SK-N-SH treated with all-trans-retinoic acid at 6 μM for 48 hours (cell line): ENCODE measurements at regions not wholly inside any gene's neighbourhood (a gene's known extent, or its start where the extent isn't known, plus 50 kb on each side); places are given as distances from the start of the nearest gene placed in this dataset.

Experiments
- CSDC2 ChIP-seq: fragments of 250-450 bp; sonication (Bioruptor Pico); IDR thresholded peaks from 2 replicates; pipeline ENCODE4 v1.5.0; 2020; ENCODE audit warnings: mild to moderate bottlenecking, moderate library complexity
- ESRRG ChIP-seq: fragments of 250-450 bp; sonication (Bioruptor Pico); IDR thresholded peaks from 2 replicates; pipeline ENCODE4 v1.6.1; 2021; ENCODE audit warnings: mild to moderate bottlenecking
- ISL1 ChIP-seq: fragments of 250-450 bp; sonication (Bioruptor Pico); IDR thresholded peaks from 2 replicates; pipeline ENCODE4 v2.1.2; 2022; ENCODE audit warnings: mild to moderate bottlenecking, moderate library complexity
- PPARA ChIP-seq: fragments of 250-450 bp; sonication (Bioruptor Pico); IDR thresholded peaks from 2 replicates; pipeline ENCODE4 v1.5.0; 2020; ENCODE audit warnings: mild to moderate bottlenecking, borderline replicate concordance
- RARB ChIP-seq: fragments of 250-450 bp; sonication (Bioruptor Pico); IDR thresholded peaks from 2 replicates; pipeline ENCODE4 v1.8.0; 2021; ENCODE audit warnings: mild to moderate bottlenecking, moderate library complexity
- ZC3H10 ChIP-seq: fragments of 250-450 bp; sonication (Bioruptor Pico); IDR thresholded peaks from 2 replicates; pipeline ENCODE4 v1.5.1; 2021; ENCODE audit warnings: mild to moderate bottlenecking, moderate library complexity
- ZFP3 ChIP-seq: fragments of 250-450 bp; sonication (Bioruptor Pico); IDR thresholded peaks from 2 replicates; pipeline ENCODE4 v1.5.0; 2020; ENCODE audit warnings: mild to moderate bottlenecking, moderate library complexity
- ZNF70 ChIP-seq: fragments of 450-650 bp; formaldehyde crosslinking; IDR thresholded peaks from 2 replicates; pipeline ENCODE4 v1.5.0; 2020; ENCODE audit warnings: mild to moderate bottlenecking, moderate library complexity
- ZNF8 ChIP-seq: fragments of 450-650 bp; formaldehyde crosslinking; IDR thresholded peaks from 2 replicates; pipeline ENCODE4 v1.5.0; 2020; ENCODE audit warnings: mild to moderate bottlenecking, moderate library complexity

DNA sequence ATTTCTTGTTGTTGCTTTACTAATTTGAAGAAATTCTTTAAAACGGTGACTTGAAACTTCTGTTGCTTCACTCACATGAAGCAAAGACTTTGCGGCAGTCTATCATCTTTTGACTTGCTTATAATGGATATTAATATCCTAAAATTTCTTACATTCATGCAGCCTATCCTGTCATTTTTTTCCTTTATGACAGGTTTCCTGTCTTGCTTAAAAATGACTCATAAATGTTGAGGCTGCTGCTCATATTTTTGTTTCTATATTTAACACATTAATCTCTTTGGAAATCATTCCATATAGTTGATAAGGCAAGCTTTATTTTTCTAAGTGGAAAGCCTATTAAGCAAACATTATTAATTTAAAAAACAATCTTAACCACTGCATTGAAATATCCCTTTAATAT lies 176.6 kb upstream of the GALNTL6 start:
- TF ChIP-seq ZFP3 (CRISPR knock-in tag) (no peak), CSDC2 (CRISPR knock-in tag) (no peak), ZC3H10 (CRISPR knock-in tag) (no peak), ZNF8 (no peak), ISL1 (CRISPR knock-in tag) (no peak), RARB (CRISPR knock-in tag) (no peak), ESRRG (CRISPR knock-in tag) (no peak), ZNF70 (CRISPR knock-in tag) (no peak), PPARA (CRISPR knock-in tag) (no peak)
